Left ventricle myocardium inferior (tissue), 1 donor: ENCODE measurements at regions not wholly inside any gene's neighbourhood (a gene's known extent, or its start where the extent isn't known, plus 50 kb on each side); places are given as distances from the start of the nearest gene placed in this dataset.

Experiments
- DNase-seq: peaks from one replicate; pipeline ENCODE4 v3.0.0-alpha.2; 2020
- H3K27ac ChIP-seq: fragments of 200-600 bp; replicated peaks from 2 replicates; pipeline ENCODE4 v1.8.0; 2021
- H3K27me3 ChIP-seq: fragments of 200-600 bp; 2 replicates; pipeline ENCODE4 v1.8.0; 2021; ENCODE audit warnings: low read depth
- H3K36me3 ChIP-seq: fragments of 200-600 bp; 2 replicates; pipeline ENCODE4 v1.8.0; 2021
- H3K4me1 ChIP-seq: fragments of 200-600 bp; 2 replicates; pipeline ENCODE4 v1.8.0; 2021
- H3K4me3 ChIP-seq: fragments of 200-600 bp; 2 replicates; pipeline ENCODE4 v1.8.0; 2021; ENCODE audit warnings: mild to moderate bottlenecking, moderate library complexity
- H3K9me3 ChIP-seq: fragments of 200-600 bp; replicated peaks from 2 replicates; pipeline ENCODE4 v1.8.0; 2021
- CTCF ChIP-seq: fragments of 200-600 bp; IDR thresholded peaks from 2 replicates; pipeline ENCODE4 v1.8.0; 2021; ENCODE audit warnings: antibody characterized with exemption, mild to moderate bottlenecking, borderline replicate concordance
- intact Hi-C: fragments of 100-400 bp; cut with micrococcal nuclease; formaldehyde crosslinking; loops from one replicate; pipeline ENCODE4 v1.11.0; 2022
- donor health status: DM: no; HTN: yes; CAD: no; lungs with severe emphysema.

DNA sequence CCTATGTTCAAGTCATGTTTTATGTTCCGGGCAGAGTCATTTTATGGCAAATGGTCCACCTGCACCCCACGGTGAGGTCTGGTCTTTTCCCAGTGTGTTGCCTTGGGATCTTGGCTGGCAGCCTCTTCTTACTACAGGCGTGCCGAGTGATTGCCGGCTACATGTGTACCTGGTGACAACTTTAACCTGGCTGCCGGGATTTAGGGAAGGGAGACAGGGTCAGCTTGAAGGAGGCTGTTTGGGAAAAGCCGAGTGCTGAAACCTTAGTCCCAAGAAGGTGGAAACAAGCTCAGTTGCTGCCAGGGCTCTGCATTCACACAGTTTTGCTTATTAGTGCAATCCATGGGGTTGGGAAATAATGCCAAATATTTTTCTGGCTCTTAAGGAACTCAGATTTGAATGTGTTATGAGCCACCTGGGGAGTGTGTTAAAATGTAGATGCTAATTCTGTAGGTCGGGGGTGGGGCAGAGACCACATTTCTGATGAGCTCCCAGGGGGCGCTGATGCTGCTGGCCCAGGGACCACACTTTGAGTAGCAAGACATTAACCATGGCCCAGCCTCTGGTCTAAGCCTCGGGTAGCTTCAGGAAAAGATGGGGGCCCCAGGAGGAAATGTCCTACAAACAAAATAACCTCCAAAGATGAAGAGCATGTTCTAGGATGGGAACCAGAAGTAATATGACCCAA is 179.6 kb downstream of the TBX5 start:
- H3K36me3 ChIP-seq: no peaks in the 10 kb centered on the region
- H3K27me3 ChIP-seq: peaks cover 6% of the 10 kb centered on the region
- intact Hi-C loops: no loop called here
- H3K27ac ChIP-seq: no peak overlapping the region
- no peak for TF ChIP-seq CTCF
- H3K4me1 ChIP-seq: peaks cover 6% of the 10 kb centered on the region
- DNase-seq: no peak
- no peak overlapping the region for H3K4me3 ChIP-seq
- H3K9me3 ChIP-seq: peaks cover 9% of the 10 kb centered on the region

GRCh38 chr12:114221957-114222630 is 183.8 kb downstream of the TBX5 start:
- no peaks in the 10 kb centered on the region for H3K36me3 ChIP-seq
- H3K4me3 ChIP-seq: no peak overlapping the region
- intact Hi-C loops: no loop called here
- no peaks in the 10 kb centered on the region for H3K9me3 ChIP-seq
- H3K4me1 ChIP-seq: peaks cover 16% of the 10 kb centered on the region
- no peak for DNase-seq
- no peak overlapping the region for H3K27ac ChIP-seq
- no peak for TF ChIP-seq CTCF
- H3K27me3 ChIP-seq: peaks cover 13% of the 10 kb centered on the region

GRCh38 chr12:114221136-114221833 is 184.7 kb downstream of the TBX5 start:
- Histone ChIP-seq H3K4me1 (peaks cover 16% of the 10 kb centered on the region), H3K27me3 (peaks cover 13% of the 10 kb centered on the region), H3K36me3 (no peaks in the 10 kb centered on the region), H3K9me3 (no peaks in the 10 kb centered on the region), H3K27ac (no peak overlapping the region), H3K4me3 (no peak overlapping the region)
- intact Hi-C loops: no loop called here
- TF ChIP-seq CTCF: no peak
- DNase-seq: peak; percentile 46

DNA sequence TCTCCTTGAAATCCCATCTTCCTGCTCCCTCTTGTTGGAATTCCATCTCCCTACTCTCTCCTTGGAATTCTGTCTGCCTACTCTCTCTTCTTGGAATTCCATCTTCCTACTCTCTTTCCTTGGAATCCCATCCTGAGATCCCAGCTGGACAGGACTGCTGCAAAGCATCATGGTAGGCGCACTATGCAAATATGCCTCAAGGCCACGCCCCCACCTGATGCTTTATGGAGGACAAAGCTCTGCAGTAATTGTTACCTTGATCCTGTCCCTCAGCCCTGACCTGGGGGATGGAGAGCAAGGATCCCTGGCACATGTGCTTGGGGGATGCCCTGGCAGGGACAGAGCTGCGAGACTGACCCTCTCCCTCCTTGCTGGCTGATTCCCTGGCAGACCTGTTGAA is 185.6 kb downstream of the TBX5 start:
- DNase-seq: no peak
- Histone ChIP-seq H3K9me3 (no peaks in the 10 kb centered on the region), H3K4me3 (no peak overlapping the region), H3K27ac (no peak overlapping the region), H3K27me3 (peaks cover 13% of the 10 kb centered on the region), H3K4me1 (peaks cover 16% of the 10 kb centered on the region), H3K36me3 (no peaks in the 10 kb centered on the region)
- TF ChIP-seq CTCF: no peak
- intact Hi-C loops: no loop called here

DNA sequence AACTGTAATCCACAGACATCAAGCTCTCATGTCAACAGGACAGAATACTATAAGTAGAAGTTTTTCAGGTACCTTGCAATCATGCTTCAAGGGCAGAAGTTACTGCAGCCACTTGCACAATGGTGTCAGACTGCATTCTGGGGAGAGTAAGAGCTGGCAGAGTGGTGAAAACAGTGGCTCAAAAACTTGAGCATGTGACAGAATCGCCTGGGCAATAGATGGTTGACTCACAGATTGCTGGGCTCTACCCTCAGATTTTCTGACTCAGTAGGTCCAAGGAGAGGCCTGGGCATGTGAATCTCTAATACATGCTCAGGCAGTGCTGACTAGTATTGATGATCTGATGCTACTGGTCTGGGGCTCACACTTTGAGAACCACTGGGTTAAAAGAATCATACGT is 187.8 kb downstream of the TBX5 start:
- Histone ChIP-seq H3K27me3 (peaks cover 13% of the 10 kb centered on the region), H3K4me3 (no peak overlapping the region), H3K27ac (no peak overlapping the region), H3K4me1 (peaks cover 28% of the 10 kb centered on the region), H3K9me3 (no peaks in the 10 kb centered on the region), H3K36me3 (no peaks in the 10 kb centered on the region)
- intact Hi-C loops: no loop called here
- no peak for TF ChIP-seq CTCF
- DNase-seq: no peak
